NCI-H524 treated with DMSO at 0.1 percent for 48 hours (cell line): ENCODE measurements at regions not wholly inside any gene's neighbourhood (a gene's known extent, or its start where the extent isn't known, plus 50 kb on each side); places are given as distances from the start of the nearest gene placed in this dataset.

Experiments used
- DNase-seq: peaks from one replicate; lab custom pipeline; 2025; lab: John Stamatoyannopoulos, UW

- no peak for DNase-seq
Observed at GRCh38 chr18:75677696-75678455, 250.4 kb upstream of the SMIM21 start.

GRCh38 chr18:75660932-75661331 lies 233.4 kb upstream of the SMIM21 start:
- no peak for DNase-seq

- DNase-seq: no peak
Observed at GRCh38 chr18:75659535-75660023, 232.1 kb upstream of the SMIM21 start.

- no peak for DNase-seq
Observed at GRCh38 chr18:75658330-75658729, 230.8 kb upstream of the SMIM21 start.

GRCh38 chr18:75656563-75657247 lies 229.2 kb upstream of the SMIM21 start:
- DNase-seq: no peak

- DNase-seq: no peak
Observed at GRCh38 chr18:75656035-75656434, 228.5 kb upstream of the SMIM21 start.

GRCh38 chr18:75654851-75655751 lies 227.6 kb upstream of the SMIM21 start:
- DNase-seq: peak; percentile 67

- DNase-seq: no peak
Observed at GRCh38 chr18:75654386-75654785, 226.9 kb upstream of the SMIM21 start.

GRCh38 chr18:75652528-75652927 lies 225.0 kb upstream of the SMIM21 start:
- no peak for DNase-seq

GRCh38 chr18:75644871-75645270 lies 217.4 kb upstream of the SMIM21 start:
- DNase-seq: no peak

GRCh38 chr18:75643083-75643482 lies 215.6 kb upstream of the SMIM21 start:
- no peak for DNase-seq

- DNase-seq: no peak
Observed at GRCh38 chr18:75639472-75639831, 211.9 kb upstream of the SMIM21 start.

- DNase-seq: no peak
Observed at GRCh38 chr18:75638776-75639471, 211.4 kb upstream of the SMIM21 start.

- DNase-seq: no peak
Observed at GRCh38 chr18:75638223-75638775, 210.8 kb upstream of the SMIM21 start.

- DNase-seq: peak; percentile 92
Observed at GRCh38 chr18:75635096-75635495, 207.6 kb upstream of the SMIM21 start.

GRCh38 chr18:75625966-75626365 lies 198.5 kb upstream of the SMIM21 start:
- no peak for DNase-seq

- no peak for DNase-seq
Observed at GRCh38 chr18:75624869-75625268, 197.4 kb upstream of the SMIM21 start.

GRCh38 chr18:75621818-75622217 lies 194.3 kb upstream of the SMIM21 start:
- DNase-seq: no peak

GRCh38 chr18:75618146-75618545 lies 190.6 kb upstream of the SMIM21 start:
- no peak for DNase-seq

GRCh38 chr18:75612456-75612855 lies 185.0 kb upstream of the SMIM21 start:
- no peak for DNase-seq

- DNase-seq: no peak
Observed at GRCh38 chr18:75607701-75608100, 180.2 kb upstream of the SMIM21 start.

GRCh38 chr18:75592527-75592926 lies 165.0 kb upstream of the SMIM21 start:
- no peak for DNase-seq
